ENCODE measurements at regions not wholly inside any gene's neighbourhood (a gene's known extent, or its start where the extent isn't known, plus 50 kb on each side); places are given as distances from the start of the nearest gene placed in this dataset.

GRCh38 chr11:93268287-93269040 lies 62.1 kb upstream of the DEUP1 start:
- Histone ChIP-seq H3K36me3 (ENCODE audit: insufficient read depth, low read length) (no peaks in the 10 kb centered on the region), H3K4me1 (ENCODE audit: insufficient read depth, low read length) (no peaks in the 10 kb centered on the region), H2AFZ (ENCODE audit: low read depth, low read length) (no peak overlapping the region), H3K4me3 (ENCODE audit: low read depth in 1 of 2, low read length in 2 of 2) (no peak overlapping the region), H3K27me3 (ENCODE audit: insufficient read depth, low read length, poor library complexity) (peaks cover 3% of the 10 kb centered on the region), H3K27ac (ENCODE audit: low read length) (no peak overlapping the region), H3K9me3 (ENCODE audit: insufficient read depth, low read length, severe bottlenecking) (no peaks in the 10 kb centered on the region), H3K9ac (ENCODE audit: low read depth, low read length) (no peak overlapping the region), H3K79me2 (ENCODE audit: insufficient read depth, low read length) (no peaks in the 10 kb centered on the region), H3K4me2 (ENCODE audit: insufficient read depth, low read length) (no peak overlapping the region), H4K20me1 (ENCODE audit: insufficient read depth, low read length) (no peaks in the 10 kb centered on the region)
- ATAC-seq (ENCODE audit: insufficient read depth, low read depth) (no peak), DNase-seq (no peak)
- TF ChIP-seq, protein P1, sequence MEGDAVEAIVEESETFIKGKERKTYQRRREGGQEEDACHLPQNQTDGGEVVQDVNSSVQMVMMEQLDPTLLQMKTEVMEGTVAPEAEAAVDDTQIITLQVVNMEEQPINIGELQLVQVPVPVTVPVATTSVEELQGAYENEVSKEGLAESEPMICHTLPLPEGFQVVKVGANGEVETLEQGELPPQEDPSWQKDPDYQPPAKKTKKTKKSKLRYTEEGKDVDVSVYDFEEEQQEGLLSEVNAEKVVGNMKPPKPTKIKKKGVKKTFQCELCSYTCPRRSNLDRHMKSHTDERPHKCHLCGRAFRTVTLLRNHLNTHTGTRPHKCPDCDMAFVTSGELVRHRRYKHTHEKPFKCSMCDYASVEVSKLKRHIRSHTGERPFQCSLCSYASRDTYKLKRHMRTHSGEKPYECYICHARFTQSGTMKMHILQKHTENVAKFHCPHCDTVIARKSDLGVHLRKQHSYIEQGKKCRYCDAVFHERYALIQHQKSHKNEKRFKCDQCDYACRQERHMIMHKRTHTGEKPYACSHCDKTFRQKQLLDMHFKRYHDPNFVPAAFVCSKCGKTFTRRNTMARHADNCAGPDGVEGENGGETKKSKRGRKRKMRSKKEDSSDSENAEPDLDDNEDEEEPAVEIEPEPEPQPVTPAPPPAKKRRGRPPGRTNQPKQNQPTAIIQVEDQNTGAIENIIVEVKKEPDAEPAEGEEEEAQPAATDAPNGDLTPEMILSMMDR (IDR thresholded peaks at IDR 0.05; ENCODE audit: borderline replicate concordance, extremely low read depth, low read length, poor library complexity, severe bottlenecking), result no peak
- no peak for TF ChIP-seq EZH2 (IDR thresholded peaks at IDR 0.05; ENCODE audit: borderline replicate concordance, low read depth, low read length, severe bottlenecking)

DNA sequence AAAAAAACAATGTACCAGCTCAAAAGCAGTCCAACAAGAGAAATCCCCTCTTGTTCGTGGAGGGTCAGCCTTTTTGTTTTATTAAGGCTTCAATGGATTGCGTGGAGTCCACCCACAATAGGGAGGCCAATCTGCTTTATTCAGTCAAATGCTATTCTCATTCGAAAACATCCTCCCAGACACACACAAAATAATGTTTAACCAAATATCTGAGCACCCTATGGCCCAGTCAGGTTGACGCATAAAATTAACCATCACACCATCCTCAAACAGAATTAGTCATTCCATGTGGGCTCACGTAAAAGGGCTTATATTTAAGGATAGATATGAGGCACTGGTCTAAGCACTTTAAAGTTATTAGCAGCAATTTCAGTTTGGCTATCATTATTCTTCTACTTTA lies 58.9 kb upstream of the DEUP1 start:
- Histone ChIP-seq H3K36me3 (ENCODE audit: insufficient read depth, low read length) (no peaks in the 10 kb centered on the region), H4K20me1 (ENCODE audit: insufficient read depth, low read length) (no peaks in the 10 kb centered on the region), H3K4me1 (ENCODE audit: insufficient read depth, low read length) (no peaks in the 10 kb centered on the region), H3K4me3 (ENCODE audit: low read depth in 1 of 2, low read length in 2 of 2) (no peak overlapping the region), H3K4me2 (ENCODE audit: insufficient read depth, low read length) (no peak overlapping the region), H3K9me3 (ENCODE audit: insufficient read depth, low read length, severe bottlenecking) (no peaks in the 10 kb centered on the region), H2AFZ (ENCODE audit: low read depth, low read length) (no peak overlapping the region), H3K79me2 (ENCODE audit: insufficient read depth, low read length) (no peaks in the 10 kb centered on the region), H3K9ac (ENCODE audit: low read depth, low read length) (no peak overlapping the region), H3K27me3 (ENCODE audit: insufficient read depth, low read length, poor library complexity) (peaks cover 3% of the 10 kb centered on the region), H3K27ac (ENCODE audit: low read length) (no peak overlapping the region)
- no peak for DNase-seq
- ATAC-seq (ENCODE audit: insufficient read depth, low read depth), result no peak
- TF ChIP-seq EZH2 (IDR thresholded peaks at IDR 0.05; ENCODE audit: borderline replicate concordance, low read depth, low read length, severe bottlenecking), result no peak
- TF ChIP-seq, protein P1 (IDR thresholded peaks at IDR 0.05; ENCODE audit: borderline replicate concordance, extremely low read depth, low read length, poor library complexity, severe bottlenecking), result no peak

DNA sequence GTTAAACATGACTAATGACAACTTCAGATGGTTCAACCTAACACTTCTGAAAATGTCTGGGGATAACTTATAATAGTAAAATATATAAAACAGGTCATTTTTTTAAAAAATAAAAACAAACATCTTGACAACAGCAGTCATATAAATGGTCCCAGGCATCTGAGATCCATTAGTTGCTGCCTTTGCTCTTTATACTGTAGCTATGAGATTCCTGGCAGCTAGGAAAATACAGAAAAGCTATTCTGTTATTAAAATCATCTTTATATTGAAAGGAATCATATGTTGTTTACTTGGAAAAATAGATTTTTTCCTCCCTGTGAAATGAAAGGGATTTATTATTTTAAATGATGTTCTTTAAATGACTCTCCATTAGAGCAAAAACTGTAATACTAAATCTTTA lies 55.7 kb upstream of the DEUP1 start:
- H4K20me1 ChIP-seq (ENCODE audit: insufficient read depth, low read length), result no peaks in the 10 kb centered on the region
- no peak overlapping the region for H2AFZ ChIP-seq (ENCODE audit: low read depth, low read length)
- H3K9ac ChIP-seq (ENCODE audit: low read depth, low read length), result no peak overlapping the region
- no peak overlapping the region for H3K4me2 ChIP-seq (ENCODE audit: insufficient read depth, low read length)
- no peaks in the 10 kb centered on the region for H3K9me3 ChIP-seq (ENCODE audit: insufficient read depth, low read length, severe bottlenecking)
- H3K27ac ChIP-seq (ENCODE audit: low read length), result no peak overlapping the region
- no peak for ATAC-seq (ENCODE audit: insufficient read depth, low read depth)
- H3K36me3 ChIP-seq (ENCODE audit: insufficient read depth, low read length), result no peaks in the 10 kb centered on the region
- peaks cover 3% of the 10 kb centered on the region for H3K27me3 ChIP-seq (ENCODE audit: insufficient read depth, low read length, poor library complexity)
- H3K79me2 ChIP-seq (ENCODE audit: insufficient read depth, low read length), result no peaks in the 10 kb centered on the region
- no peaks in the 10 kb centered on the region for H3K4me1 ChIP-seq (ENCODE audit: insufficient read depth, low read length)
- TF ChIP-seq, protein P1 (IDR thresholded peaks at IDR 0.05; ENCODE audit: borderline replicate concordance, extremely low read depth, low read length, poor library complexity, severe bottlenecking), result no peak
- no peak for TF ChIP-seq EZH2 (IDR thresholded peaks at IDR 0.05; ENCODE audit: borderline replicate concordance, low read depth, low read length, severe bottlenecking)
- DNase-seq, result no peak
- H3K4me3 ChIP-seq (ENCODE audit: low read depth in 1 of 2, low read length in 2 of 2), result no peak overlapping the region
